OCI-LY1 (cell line): ENCODE measurements at regions not wholly inside any gene's neighbourhood (a gene's known extent, or its start where the extent isn't known, plus 50 kb on each side); places are given as distances from the start of the nearest gene placed in this dataset.

ENCODE experiments used
- CTCF ChIP-seq: fragments of 200-600 bp; sonication (generic), shearing (Covaris generic); IDR thresholded peaks from 2 replicates; pipeline ENCODE4 v1.5.1; 2017; ENCODE audit warnings: mild to moderate bottlenecking, antibody characterized with exemption, low read length, moderate library complexity, mixed read lengths
- EZH2 ChIP-seq: fragments of 200-600 bp; sonication (generic), shearing (Covaris generic); IDR thresholded peaks from 2 replicates; pipeline ENCODE4 v1.8.0; 2017; ENCODE audit warnings: borderline replicate concordance, mixed run types, mild to moderate bottlenecking, antibody characterized with exemption, low read length, moderate library complexity, mixed read lengths

DNA sequence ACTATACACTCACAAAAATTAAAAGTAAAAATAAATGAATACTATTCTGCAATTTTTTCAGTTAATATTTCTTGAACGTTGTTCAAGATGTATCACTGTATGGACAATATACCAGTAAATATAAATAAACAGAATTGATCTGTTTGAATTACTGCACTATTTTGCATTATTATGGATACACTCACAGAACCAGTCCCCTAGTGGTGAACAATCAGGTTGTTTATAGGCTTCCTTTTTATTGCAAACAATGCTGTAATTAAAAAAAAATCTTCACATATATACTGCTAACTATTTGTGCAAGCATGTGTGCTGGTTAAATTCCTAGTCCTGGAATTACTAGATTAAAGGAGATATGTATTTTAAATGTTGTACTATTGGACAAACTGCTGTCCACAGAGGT, 306.0 kb downstream of the FBXO15 start:
- TF ChIP-seq CTCF (no peak), EZH2 (no peak)
